CD4-positive, alpha-beta memory T cell (primary cell): ENCODE measurements at regions not wholly inside any gene's neighbourhood (a gene's known extent, or its start where the extent isn't known, plus 50 kb on each side); places are given as distances from the start of the nearest gene placed in this dataset.
A peak's percentile ranks its signal among the peaks of the same experiment; 100 is the strongest.

Experiments
- CTCF ChIA-PET: fragments of 350-600 bp; sonication (Branson Sonifier 250); formaldehyde crosslinking; loops from one replicate; lab custom pipeline; 2021; ENCODE audit warnings: inconsistent platforms; ENCODE audit not compliant: partially characterized antibody; lab: Charles Lee
- POLR2A ChIA-PET: fragments of 350-600 bp; sonication (Branson Sonifier 250); formaldehyde crosslinking; loops from one replicate; lab custom pipeline; 2021; ENCODE audit not compliant: partially characterized antibody; lab: Charles Lee
- DNase-seq, 5 donors: peaks; one replicate each; pipeline versions ENCODE4 v3.0.0 to v3.0.0-alpha.2; 2020 to 2022; ENCODE audit warnings: mixed read lengths in 1 of 5
- H3K27ac ChIP-seq: one replicate; pipeline ENCODE4 v1.7.0; 2013; ENCODE audit warnings: low read depth, low read length
- H3K27me3 ChIP-seq: 2 replicates; pipeline ENCODE4 v1.7.0; 2013; ENCODE audit warnings: mild to moderate bottlenecking, low read length, moderate library complexity; ENCODE audit not compliant: insufficient read depth
- H3K36me3 ChIP-seq: 2 replicates; pipeline ENCODE4 v1.7.0; 2013; ENCODE audit warnings: mild to moderate bottlenecking, low read length, moderate library complexity; ENCODE audit not compliant: insufficient read depth
- H3K4me1 ChIP-seq: 2 replicates; pipeline ENCODE4 v1.7.0; 2013; ENCODE audit warnings: mild to moderate bottlenecking, low read length, moderate library complexity; ENCODE audit not compliant: insufficient read depth
- H3K4me3 ChIP-seq, 2 donors: one replicate each; pipeline ENCODE4 v1.7.0; 2013; ENCODE audit warnings: low read length in 2 of 2, mild to moderate bottlenecking in 1 of 2
- H3K9me3 ChIP-seq, 2 donors: one replicate each; pipeline ENCODE4 v1.7.0; 2013; ENCODE audit warnings: low read length in 2 of 2, control low read depth in 1 of 2; ENCODE audit not compliant: control insufficient read depth in 1 of 2
- H3K27ac Mint-ChIP-seq, 7 donors: one replicate each; pipeline ENCODE4 v1.8.0; 2020 to 2021; ENCODE audit warnings: mixed read lengths in 7 of 7, mild to moderate bottlenecking in 6 of 7, inconsistent platforms in 3 of 7, moderate library complexity in 3 of 7
- H3K27me3 Mint-ChIP-seq, 2 donors: one replicate each; pipeline ENCODE4 v1.8.0; 2020 to 2021; ENCODE audit warnings: mixed read lengths in 2 of 2
- H3K36me3 Mint-ChIP-seq, 2 donors: one replicate each; pipeline ENCODE4 v1.8.0; 2020 to 2021; ENCODE audit warnings: mixed read lengths in 2 of 2, inconsistent platforms in 1 of 2, mild to moderate bottlenecking in 1 of 2
- H3K4me1 Mint-ChIP-seq, 4 donors: one replicate each; pipeline ENCODE4 v1.8.0; 2020 to 2021; ENCODE audit warnings: mixed read lengths in 4 of 4, mild to moderate bottlenecking in 1 of 4
- H3K4me3 Mint-ChIP-seq, 8 donors: one replicate each; pipeline ENCODE4 v1.8.0; 2020 to 2021; ENCODE audit warnings: mixed read lengths in 8 of 8, mild to moderate bottlenecking in 7 of 8, moderate library complexity in 6 of 8, inconsistent platforms in 3 of 8
- H3K9me3 Mint-ChIP-seq, 8 donors: one replicate each; pipeline ENCODE4 v1.8.0; 2020 to 2021; ENCODE audit warnings: mixed read lengths in 8 of 8, mild to moderate bottlenecking in 5 of 8, inconsistent platforms in 3 of 8, moderate library complexity in 1 of 8
- intact Hi-C: fragments of 100-400 bp; cut with micrococcal nuclease; formaldehyde crosslinking; loops from one replicate; pipeline ENCODE4 v1.15.1; 2023

GRCh38 chr9:73083519-73083918 is 68.1 kb upstream of the ANXA1 start:
- ChIA-PET CTCF (interaction anchor here (1.2 kb wide), 2 partner anchors 26 to 74 kb away, joined by 3 read pairs; no protein-coding TSS in a partner anchor), POLR2A (no interaction called here)
- H3K9me3 ChIP-seq = no peaks in the 10 kb centered on the region
- no peak overlapping the region for H3K4me3 Mint-ChIP-seq
- H3K4me1 ChIP-seq = no peaks in the 10 kb centered on the region
- intact Hi-C loops = no loop called here
- no peak overlapping the region for H3K4me3 ChIP-seq
- H3K4me1 Mint-ChIP-seq = no peaks in the 10 kb centered on the region
- H3K9me3 Mint-ChIP-seq = no peaks in the 10 kb centered on the region
- H3K27ac ChIP-seq = no peak overlapping the region
- no peak for DNase-seq
- H3K36me3 ChIP-seq = no peaks in the 10 kb centered on the region
- no peak overlapping the region for H3K27ac Mint-ChIP-seq
- no peaks in the 10 kb centered on the region for H3K36me3 Mint-ChIP-seq
- H3K27me3 ChIP-seq = no peaks in the 10 kb centered on the region
- H3K27me3 Mint-ChIP-seq = peaks cover 7 to 18% of the 10 kb centered on the region in 2 donors

GRCh38 chr9:73081979-73082657 is 69.5 kb upstream of the ANXA1 start:
- peaks cover 10 to 21% of the 10 kb centered on the region in 2 donors for H3K27me3 Mint-ChIP-seq
- Histone ChIP-seq H3K4me1 (no peaks in the 10 kb centered on the region), H3K4me3 (no peak overlapping the region), H3K9me3 (no peaks in the 10 kb centered on the region), H3K36me3 (no peaks in the 10 kb centered on the region), H3K27me3 (no peaks in the 10 kb centered on the region), H3K27ac (no peak overlapping the region)
- no peak overlapping the region for H3K27ac Mint-ChIP-seq
- H3K36me3 Mint-ChIP-seq = no peaks in the 10 kb centered on the region
- no peaks in the 10 kb centered on the region for H3K4me1 Mint-ChIP-seq
- peak in 3 of 5 donors; percentile 11 to 28 (median 13) for DNase-seq
- POLR2A ChIA-PET = no interaction called here
- intact Hi-C loops = loop anchor here (1.0 kb wide), 2 partner anchors 801 to 1043 kb away; no protein-coding TSS in a partner anchor
- H3K9me3 Mint-ChIP-seq = no peaks in the 10 kb centered on the region
- no peak overlapping the region for H3K4me3 Mint-ChIP-seq
- CTCF ChIA-PET = interaction anchor here (1.0 to 3.1 kb wide), 6 partner anchors 9 to 801 kb away, joined by 3 to 19 read pairs (median 10); no protein-coding TSS in a partner anchor

- Histone ChIP-seq H3K4me1 (no peaks in the 10 kb centered on the region), H3K36me3 (no peaks in the 10 kb centered on the region), H3K4me3 (no peak overlapping the region), H3K27me3 (no peaks in the 10 kb centered on the region), H3K9me3 (no peaks in the 10 kb centered on the region), H3K27ac (no peak overlapping the region)
- Mint-ChIP-seq H3K36me3 (no peaks in the 10 kb centered on the region), H3K9me3 (no peaks in the 10 kb centered on the region), H3K27ac (no peak overlapping the region), H3K27me3 (peaks cover 17% of the 10 kb centered on the region in 2 donors), H3K4me3 (no peak overlapping the region), H3K4me1 (no peaks in the 10 kb centered on the region)
- ChIA-PET POLR2A (interaction anchor here (0.7 kb wide), 1 partner anchor 548 kb away, joined by 4 read pairs; no protein-coding TSS in a partner anchor), CTCF (interaction anchor here (0.8 to 3.1 kb wide), 12 partner anchors 10 to 799 kb away, joined by 3 to 19 read pairs (median 7); no protein-coding TSS in a partner anchor)
- DNase-seq = no peak
- intact Hi-C loops = no loop called here
These were observed 71.5 kb upstream of the ANXA1 start for GRCh38 chr9:73080110-73080694.

- H3K36me3 ChIP-seq = no peaks in the 10 kb centered on the region
- H3K27me3 ChIP-seq = no peaks in the 10 kb centered on the region
- H3K27me3 Mint-ChIP-seq = peaks cover 17% of the 10 kb centered on the region in 2 donors
- H3K4me1 Mint-ChIP-seq = no peaks in the 10 kb centered on the region
- peak in 4 of 5 donors; percentile 7 to 16 (median 10) for DNase-seq
- H3K9me3 ChIP-seq = no peaks in the 10 kb centered on the region
- H3K36me3 Mint-ChIP-seq = no peaks in the 10 kb centered on the region
- no peak overlapping the region for H3K27ac ChIP-seq
- no peak overlapping the region for H3K4me3 Mint-ChIP-seq
- ChIA-PET POLR2A (no interaction called here), CTCF (interaction anchor here (0.8 to 2.6 kb wide), 10 partner anchors 11 to 798 kb away, joined by 3 to 15 read pairs (median 5); no protein-coding TSS in a partner anchor)
- H3K4me3 ChIP-seq = no peak overlapping the region
- no peaks in the 10 kb centered on the region for H3K4me1 ChIP-seq
- intact Hi-C loops = no loop called here
- H3K27ac Mint-ChIP-seq = no peak overlapping the region
- no peaks in the 10 kb centered on the region for H3K9me3 Mint-ChIP-seq
These were observed 72.3 kb upstream of the ANXA1 start for GRCh38 chr9:73079326-73079725.

GRCh38 chr9:73077625-73078030 is 74.0 kb upstream of the ANXA1 start:
- no peak for DNase-seq
- no peak overlapping the region for H3K4me3 ChIP-seq
- Mint-ChIP-seq H3K4me1 (no peaks in the 10 kb centered on the region), H3K27ac (no peak overlapping the region), H3K9me3 (no peaks in the 10 kb centered on the region), H3K27me3 (peaks cover 17 to 19% of the 10 kb centered on the region in 2 donors), H3K36me3 (no peaks in the 10 kb centered on the region), H3K4me3 (no peak overlapping the region)
- ChIA-PET CTCF (interaction anchor here (1.3 to 1.7 kb wide), 2 partner anchors 30 to 126 kb away, joined by 4 to 5 read pairs; no protein-coding TSS in a partner anchor), POLR2A (no interaction called here)
- H3K9me3 ChIP-seq = no peaks in the 10 kb centered on the region
- intact Hi-C loops = no loop called here
- no peaks in the 10 kb centered on the region for H3K4me1 ChIP-seq
- no peak overlapping the region for H3K27ac ChIP-seq
- no peaks in the 10 kb centered on the region for H3K36me3 ChIP-seq
- no peaks in the 10 kb centered on the region for H3K27me3 ChIP-seq

- Histone ChIP-seq H3K36me3 (no peaks in the 10 kb centered on the region), H3K9me3 (no peaks in the 10 kb centered on the region), H3K4me3 (no peak overlapping the region), H3K4me1 (no peaks in the 10 kb centered on the region), H3K27ac (no peak overlapping the region), H3K27me3 (no peaks in the 10 kb centered on the region)
- ChIA-PET CTCF (interaction anchor here (0.7 to 1.6 kb wide), 3 partner anchors 10 to 31 kb away, joined by 4 read pairs; no protein-coding TSS in a partner anchor), POLR2A (no interaction called here)
- DNase-seq = no peak
- Mint-ChIP-seq H3K9me3 (no peaks in the 10 kb centered on the region), H3K4me1 (no peaks in the 10 kb centered on the region), H3K36me3 (no peaks in the 10 kb centered on the region), H3K4me3 (no peak overlapping the region), H3K27me3 (peaks cover 21 to 22% of the 10 kb centered on the region in 2 donors), H3K27ac (no peak overlapping the region)
- intact Hi-C loops = no loop called here
These were observed 74.7 kb upstream of the ANXA1 start for GRCh38 chr9:73076970-73077369.

- Histone ChIP-seq H3K27ac (no peak overlapping the region), H3K36me3 (no peaks in the 10 kb centered on the region), H3K4me1 (no peaks in the 10 kb centered on the region), H3K9me3 (no peaks in the 10 kb centered on the region), H3K4me3 (no peak overlapping the region), H3K27me3 (no peaks in the 10 kb centered on the region)
- Mint-ChIP-seq H3K27ac (no peak overlapping the region), H3K4me1 (no peaks in the 10 kb centered on the region), H3K9me3 (no peaks in the 10 kb centered on the region), H3K27me3 (peaks cover 20 to 24% of the 10 kb centered on the region in 2 donors), H3K4me3 (no peak overlapping the region), H3K36me3 (no peaks in the 10 kb centered on the region)
- ChIA-PET POLR2A (no interaction called here), CTCF (interaction anchor here (1.5 to 2.5 kb wide), 2 partner anchors 8 to 34 kb away, joined by 5 to 9 read pairs; no protein-coding TSS in a partner anchor)
- DNase-seq = no peak
- intact Hi-C loops = no loop called here
These were observed 77.4 kb upstream of the ANXA1 start for GRCh38 chr9:73074176-73074708.
